BJ (cell line): ENCODE measurements at regions not wholly inside any gene's neighbourhood (a gene's known extent, or its start where the extent isn't known, plus 50 kb on each side); places are given as distances from the start of the nearest gene placed in this dataset.

Experiments used
- CTCF ChIA-PET: fragments of 350-600 bp; formaldehyde crosslinking; extraction: SDS; loops from one replicate; lab custom pipeline; 2021; ENCODE audit warnings: antibody characterized with exemption, inconsistent platforms; lab: Yijun Ruan, JAX
- POLR2A ChIA-PET: fragments of 300-600 bp; sonication (Branson Sonifier 250); formaldehyde crosslinking; extraction: SDS; loops from one replicate; lab custom pipeline; 2021; ENCODE audit warnings: antibody characterized with exemption; lab: Charles Lee
- DNase-seq: peaks from one replicate; pipeline ENCODE4 v3.0.0-alpha.2; 2011; ENCODE audit warnings: low read depth
- H3K27me3 ChIP-seq: 2 replicates; pipeline ENCODE4 v1.6.0; 2011; ENCODE audit warnings: low read length; ENCODE audit not compliant: control insufficient read depth, insufficient read depth
- H3K36me3 ChIP-seq: 2 replicates; pipeline ENCODE4 v1.5.1; 2011; ENCODE audit warnings: low read length; ENCODE audit not compliant: control insufficient read depth, insufficient read depth
- H3K4me3 ChIP-seq: 2 replicates; pipeline ENCODE4 v1.5.1; 2011; ENCODE audit warnings: low read depth, mild to moderate bottlenecking, control low read depth, low read length
- CTCF ChIP-seq: IDR thresholded peaks from 2 replicates; pipeline ENCODE4 v1.5.1; 2011; ENCODE audit warnings: low read depth, mild to moderate bottlenecking, control low read depth, inconsistent platforms, low read length, moderate library complexity; ENCODE audit not compliant: insufficient read depth

- TF ChIP-seq CTCF = no peak
- no peaks in the 10 kb centered on the region for H3K27me3 ChIP-seq
- CTCF ChIA-PET = no interaction called here
- H3K36me3 ChIP-seq = no peaks in the 10 kb centered on the region
- H3K4me3 ChIP-seq = no peak overlapping the region
- POLR2A ChIA-PET = no interaction called here
- no peak for DNase-seq
Observed at GRCh38 chrX:36534900-36535299, 473.3 kb upstream of the FAM47C start.

GRCh38 chrX:36543499-36543898 lies 464.7 kb upstream of the FAM47C start:
- no peaks in the 10 kb centered on the region for H3K27me3 ChIP-seq
- CTCF ChIA-PET = no interaction called here
- no peak for DNase-seq

GRCh38 chrX:36562986-36563385 lies 445.2 kb upstream of the FAM47C start:
- POLR2A ChIA-PET = no interaction called here
- H3K27me3 ChIP-seq = no peaks in the 10 kb centered on the region
- no peak for TF ChIP-seq CTCF
- CTCF ChIA-PET = no interaction called here
- H3K36me3 ChIP-seq = no peaks in the 10 kb centered on the region
- no peak for DNase-seq
- no peak overlapping the region for H3K4me3 ChIP-seq

More at GRCh38 chrX:36543499-36543898, 464.7 kb upstream of the FAM47C start:
- POLR2A ChIA-PET = no interaction called here
- H3K36me3 ChIP-seq = no peaks in the 10 kb centered on the region
- no peak overlapping the region for H3K4me3 ChIP-seq
- TF ChIP-seq CTCF = no peak

- H3K36me3 ChIP-seq = no peaks in the 10 kb centered on the region
- TF ChIP-seq CTCF = no peak
- CTCF ChIA-PET = no interaction called here
- no peak for DNase-seq
- POLR2A ChIA-PET = no interaction called here
- no peaks in the 10 kb centered on the region for H3K27me3 ChIP-seq
- H3K4me3 ChIP-seq = no peak overlapping the region
Observed at GRCh38 chrX:36568946-36569345, 439.2 kb upstream of the FAM47C start.

GRCh38 chrX:36573720-36574119 lies 434.4 kb upstream of the FAM47C start:
- TF ChIP-seq CTCF = no peak
- DNase-seq = no peak
- Histone ChIP-seq H3K4me3 (no peak overlapping the region), H3K36me3 (no peaks in the 10 kb centered on the region), H3K27me3 (no peaks in the 10 kb centered on the region)
- ChIA-PET CTCF (no interaction called here), POLR2A (no interaction called here)
